SK-N-SH (cell line): ENCODE measurements at regions not wholly inside any gene's neighbourhood (a gene's known extent, or its start where the extent isn't known, plus 50 kb on each side); places are given as distances from the start of the nearest gene placed in this dataset.

Experiments used
- CTCF ChIA-PET: fragments of 300-600, 350-600 bp; formaldehyde crosslinking; extraction: SDS; loops from one replicate; lab custom pipeline; 2021; lab: Yijun Ruan, JAX
- POLR2A ChIA-PET: fragments of 350-600 bp; sonication (Branson Sonifier 250); formaldehyde crosslinking; extraction: SDS; loops from one replicate; lab custom pipeline; 2020; ENCODE audit warnings: antibody characterized with exemption, inconsistent platforms; lab: Yijun Ruan, JAX
- DNase-seq: peaks from one replicate; pipeline ENCODE4 v3.0.0; 2012
- H2AFZ ChIP-seq: fragments of 200-600 bp; sonication (generic); 2 replicates; pipeline ENCODE4 v1.8.1; 2016; ENCODE audit warnings: antibody characterized with exemption, mild to moderate bottlenecking, low read depth
- H3F3A ChIP-seq: fragments of 200-600 bp; sonication (generic); replicated peaks from 2 replicates; pipeline ENCODE3; 2016; ENCODE audit warnings: antibody characterized with exemption, mild to moderate bottlenecking; ENCODE audit not compliant: insufficient read depth
- H3K27ac ChIP-seq, 2 experiments: fragments of 200-500 bp in 1 of 2; fragments of 200-600 bp in 1 of 2; sonication (Bioruptor generic) in 1 of 2; sonication (generic), shearing (Covaris generic) in 1 of 2; 2 replicates each; pipeline versions ENCODE4 v1.5.1 to v1.6.1; 2014 to 2016; ENCODE audit warnings: low read depth in 2 of 2, inconsistent platforms in 1 of 2, low read length in 1 of 2, mild to moderate bottlenecking in 1 of 2, mixed read lengths in 1 of 2
- H3K27me3 ChIP-seq: fragments of 200-600 bp; sonication (generic), shearing (Covaris generic); 2 replicates; pipeline ENCODE4 v1.6.1; 2016; ENCODE audit warnings: mixed run types; ENCODE audit not compliant: insufficient read depth
- H3K36me3 ChIP-seq, 2 experiments: fragments of 200-500 bp in 1 of 2; fragments of 200-600 bp in 1 of 2; sonication (Bioruptor generic) in 1 of 2; sonication (generic) in 1 of 2; replicated peaks in 1 of 2; 2 replicates each; pipeline versions ENCODE3 to v1.5.1; 2014 to 2016; ENCODE audit warnings: low read length in 1 of 2, mild to moderate bottlenecking in 1 of 2; ENCODE audit not compliant: insufficient read depth in 2 of 2, control insufficient read depth in 1 of 2
- H3K4me1 ChIP-seq, 2 experiments: fragments of 200-500 bp in 1 of 2; fragments of 200-600 bp in 1 of 2; sonication (Bioruptor generic) in 1 of 2; sonication (generic), shearing (Covaris generic) in 1 of 2; 2 replicates each; pipeline versions ENCODE4 v1.5.1 to v1.6.1; 2014 to 2016; ENCODE audit warnings: low read depth in 1 of 2, low read length in 1 of 2, mixed run types in 1 of 2; ENCODE audit not compliant: insufficient read depth in 2 of 2, control insufficient read depth in 1 of 2
- H3K4me2 ChIP-seq: fragments of 200-600 bp; sonication (generic), shearing (Covaris generic); 2 replicates; pipeline ENCODE4 v1.6.1; 2017; ENCODE audit warnings: mixed run types
- H3K4me3 ChIP-seq, 2 experiments: fragments of 200-500 bp in 1 of 2; fragments of 200-600 bp in 1 of 2; sonication (Bioruptor generic) in 1 of 2; sonication (generic), shearing (Covaris generic) in 1 of 2; 2 replicates each; pipeline versions ENCODE4 v1.5.1 to v1.8.1; 2014 to 2016; ENCODE audit warnings: low read depth in 2 of 2, inconsistent platforms in 1 of 2, low read length in 1 of 2, mild to moderate bottlenecking in 1 of 2, mixed read lengths in 1 of 2, moderate library complexity in 1 of 2
- H3K79me2 ChIP-seq: fragments of 200-600 bp; sonication (generic); 2 replicates; pipeline ENCODE4 v1.8.1; 2017; ENCODE audit warnings: mild to moderate bottlenecking; ENCODE audit not compliant: insufficient read depth
- H3K9ac ChIP-seq: fragments of 200-600 bp; sonication (generic); 2 replicates; pipeline ENCODE4 v1.6.1; 2017; ENCODE audit warnings: mixed run types
- H3K9me2 ChIP-seq: fragments of 200-600 bp; sonication (generic); 2 replicates; pipeline ENCODE4 v1.6.1; 2017; ENCODE audit warnings: mixed run types
- H3K9me3 ChIP-seq: fragments of 200-600 bp; sonication (generic); 2 replicates; pipeline ENCODE4 v1.6.1; 2017; ENCODE audit warnings: mixed run types, mild to moderate bottlenecking, moderate library complexity
- H4K20me1 ChIP-seq: fragments of 200-600 bp; sonication (generic); 2 replicates; pipeline ENCODE4 v1.6.1; 2017; ENCODE audit warnings: mild to moderate bottlenecking, mixed run types; ENCODE audit not compliant: insufficient read depth
- EP300 ChIP-seq, 2 experiments: IDR thresholded peaks; 2 replicates each; pipeline versions ENCODE4 v1.4.0 to v1.6.1; 2012; ENCODE audit warnings: borderline replicate concordance in 1 of 2, low read depth in 1 of 2, low read length in 1 of 2
- FOSL2 ChIP-seq: IDR thresholded peaks from 2 replicates; pipeline ENCODE4 v1.4.0; 2012; ENCODE audit warnings: low read depth, mild to moderate bottlenecking, moderate library complexity, borderline replicate concordance
- FOXJ3 ChIP-seq: sonication (generic); formaldehyde crosslinking; IDR thresholded peaks from 2 replicates; pipeline ENCODE4 v1.5.1; 2020; ENCODE audit warnings: mild to moderate bottlenecking, missing genetic modification reagents
- FOXM1 ChIP-seq: IDR thresholded peaks from 2 replicates; pipeline ENCODE4 v1.4.0; 2012; ENCODE audit warnings: low read depth, mild to moderate bottlenecking
- IRF3 ChIP-seq: fragments of 150-350 bp; IDR thresholded peaks from 2 replicates; pipeline ENCODE4 v1.6.1; 2016; ENCODE audit warnings: mild to moderate bottlenecking, low read depth, low read length
- JUND ChIP-seq: IDR thresholded peaks from 2 replicates; pipeline ENCODE4 v1.4.0; 2012
- MAX ChIP-seq: IDR thresholded peaks from 2 replicates; pipeline ENCODE4 v1.4.0; 2012; ENCODE audit warnings: low read depth
- MXI1 ChIP-seq: IDR thresholded peaks from 2 replicates; pipeline ENCODE4 v1.6.1; 2012; ENCODE audit warnings: mild to moderate bottlenecking, low read depth, low read length, improper control_type of control experiment
- NFIC ChIP-seq: IDR thresholded peaks from 2 replicates; pipeline ENCODE4 v1.4.0; 2012; ENCODE audit warnings: borderline replicate concordance
- PBX3 ChIP-seq: IDR thresholded peaks from 2 replicates; pipeline ENCODE4; 2012
- RCOR1 ChIP-seq: fragments of 150-350 bp; IDR thresholded peaks from 2 replicates; pipeline ENCODE4 v1.6.1; 2017; ENCODE audit warnings: antibody characterized with exemption, low read length
- SMC3 ChIP-seq: IDR thresholded peaks from 2 replicates; pipeline ENCODE4 v1.6.1; 2012; ENCODE audit warnings: low read depth, low read length, improper control_type of control experiment
- TAF1 ChIP-seq: IDR thresholded peaks from 2 replicates; pipeline ENCODE4 v1.6.1; 2012; ENCODE audit warnings: low read depth, mild to moderate bottlenecking, low read length, moderate library complexity, borderline replicate concordance
- TEAD4 ChIP-seq: IDR thresholded peaks from 2 replicates; pipeline ENCODE4 v1.4.0; 2012; ENCODE audit warnings: mild to moderate bottlenecking, borderline replicate concordance; ENCODE audit not compliant: insufficient read depth
- USF1 ChIP-seq: IDR thresholded peaks from 2 replicates; pipeline ENCODE4 v1.4.0; 2012; ENCODE audit warnings: low read depth, borderline replicate concordance
- WGBS: methylation state at CpG from one replicate; pipeline ENCODE4 v1.1.6; 2017; ENCODE audit warnings: low lambda C conversion rate; 5-methylcytosine and 5-hydroxymethylcytosine counted together

- Histone ChIP-seq H3K4me2 (no peak overlapping the region), H3K9me2 (no peaks in the 10 kb centered on the region), H3K36me3 (peaks cover 19 to 54% of the 10 kb centered on the region in 2 experiments), H4K20me1 (no peaks in the 10 kb centered on the region), H3K4me1 (peaks cover 0 to 17% of the 10 kb centered on the region in 2 experiments; a peak in 1 of 4 replicates), H2AFZ (no peak overlapping the region), H3F3A (peaks cover 1% of the 10 kb centered on the region), H3K4me3 (no peak overlapping the region), H3K27ac (no peak overlapping the region), H3K9me3 (no peaks in the 10 kb centered on the region), H3K27me3 (no peaks in the 10 kb centered on the region), H3K9ac (no peak overlapping the region), H3K79me2 (peaks cover 12% of the 10 kb centered on the region; the same call in 1 of the 2 replicates)
- CTCF ChIA-PET: interaction anchor here (3.6 kb wide), 1 partner anchor 93 kb away, joined by 12 read pairs; a partner anchor contains a TSS
- 90% methylated on average over 3 of the region's 3 CpGs for WGBS
- DNase-seq: no peak
- TF ChIP-seq FOSL2 (no peak), NFIC (no peak), FOXM1 (no peak), RCOR1 (no peak), EP300 (IDR thresholded peaks at IDR 0.05; ENCODE audit: borderline replicate concordance in 1 of 2, low read depth in 1 of 2, low read length in 1 of 2) (no peak), SMC3 (no peak), IRF3 (no peak), TAF1 (no peak)
- POLR2A ChIA-PET: no interaction called here
These were observed 162.3 kb downstream of the HAUS1 start for GRCh38 chr18:46266473-46266872.

GRCh38 chr18:46268671-46269070 is 164.5 kb downstream of the HAUS1 start:
- no peaks in the 10 kb centered on the region for H3F3A ChIP-seq
- peaks cover 0 to 14% of the 10 kb centered on the region in 2 experiments; a peak in 1 of 4 replicates for H3K4me1 ChIP-seq
- no peak for DNase-seq
- WGBS: 100% methylated on average over 2 of the region's 2 CpGs
- TF ChIP-seq FOXM1 (no peak), MXI1 (no peak), JUND (no peak), TEAD4 (no peak), TAF1 (no peak), RCOR1 (no peak), MAX (no peak), EP300 (IDR thresholded peaks at IDR 0.05; ENCODE audit: borderline replicate concordance in 1 of 2, low read depth in 1 of 2, low read length in 1 of 2) (no peak), PBX3 (no peak), FOXJ3 (CRISPR knock-in tag) (no peak), USF1 (no peak), SMC3 (no peak)
- H3K9me2 ChIP-seq: no peaks in the 10 kb centered on the region
- H3K4me2 ChIP-seq: no peak overlapping the region
- no peak overlapping the region for H3K9ac ChIP-seq
- POLR2A ChIA-PET: no interaction called here
- no peak overlapping the region for H2AFZ ChIP-seq
- CTCF ChIA-PET: interaction anchor here (0.8 to 0.9 kb wide), 2 partner anchors 102 to 389 kb away, joined by 3 read pairs; no protein-coding TSS in a partner anchor
- no peaks in the 10 kb centered on the region for H3K9me3 ChIP-seq
- H3K27me3 ChIP-seq: no peaks in the 10 kb centered on the region
- no peaks in the 10 kb centered on the region for H3K79me2 ChIP-seq
- H3K36me3 ChIP-seq: peaks cover 9 to 44% of the 10 kb centered on the region in 2 experiments
- H4K20me1 ChIP-seq: no peaks in the 10 kb centered on the region
- no peak overlapping the region for H3K27ac ChIP-seq
- no peak overlapping the region for H3K4me3 ChIP-seq
